Gastroesophageal sphincter (tissue), 4 donors: ENCODE measurements at regions not wholly inside any gene's neighbourhood (a gene's known extent, or its start where the extent isn't known, plus 50 kb on each side); places are given as distances from the start of the nearest gene placed in this dataset.

ENCODE experiments used
- ATAC-seq: fragments of 150-250 bp; one replicate; pipeline ENCODE4 v1.9.1; 2016; ENCODE audit warnings: mild to moderate bottlenecking, moderate library complexity
- H3K27ac ChIP-seq, 4 donors: fragments of 200-600 bp; sonication (generic) in 3 of 4; 1 replicate in 3 of 4; 2 replicates in 1 of 4; pipeline ENCODE4 v1.5.1; 2016 to 2019
- H3K27me3 ChIP-seq: fragments of 200-600 bp; sonication (generic); one replicate; pipeline ENCODE4 v1.5.1; 2019
- H3K36me3 ChIP-seq, 2 donors: fragments of 200-600 bp; sonication (generic); one replicate each; pipeline ENCODE4 v1.5.1; 2019; ENCODE audit warnings: control low read depth in 1 of 2
- H3K4me1 ChIP-seq, 3 donors: fragments of 200-600 bp; sonication (generic); 1 replicate in 2 of 3; 2 replicates in 1 of 3; pipeline ENCODE4 v1.5.1; 2016 to 2019; ENCODE audit warnings: control low read depth in 2 of 3
- H3K4me3 ChIP-seq, 2 donors: fragments of 200-600 bp; sonication (generic); one replicate each; pipeline ENCODE4 v1.5.1; 2019; ENCODE audit warnings: mild to moderate bottlenecking in 1 of 2, moderate library complexity in 1 of 2
- H3K9me3 ChIP-seq, 3 donors: fragments of 200-600 bp; sonication (generic); one replicate each; pipeline ENCODE4 v1.5.1; 2017 to 2019; ENCODE audit warnings: control low read depth in 2 of 3
- EP300 ChIP-seq: sonication (generic); formaldehyde crosslinking; IDR thresholded peaks from one replicate; pipeline ENCODE4 v1.6.1; 2017; ENCODE audit warnings: antibody characterized with exemption, mild to moderate bottlenecking
- POLR2A ChIP-seq, 2 donors: fragments of 450-650 bp; IDR thresholded peaks; one replicate each; pipeline ENCODE4 v1.6.1; 2017; ENCODE audit warnings: antibody characterized with exemption in 2 of 2, mild to moderate bottlenecking in 2 of 2, moderate library complexity in 1 of 2
- POLR2AphosphoS5 ChIP-seq: sonication (generic); formaldehyde crosslinking; IDR thresholded peaks from one replicate; pipeline ENCODE4 v1.6.1; 2017; ENCODE audit warnings: antibody characterized with exemption
- WGBS, 2 donors: methylation state at CpG; one replicate each; pipeline ENCODE4 v1.1.5; 2018; ENCODE audit warnings: low coverage in 1 of 2; 5-methylcytosine and 5-hydroxymethylcytosine counted together
- TF ChIP-seq, protein P1 (sequence below), 4 experiments: fragments of 200-600 bp in 2 of 4; fragments of 450-650 bp in 2 of 4; sonication (generic) in 1 of 4; IDR thresholded peaks; one replicate each; pipeline ENCODE4 v1.5.1; 2017 to 2019; ENCODE audit warnings: antibody characterized with exemption in 4 of 4, mild to moderate bottlenecking in 2 of 4, moderate library complexity in 2 of 4

- WGBS, 2 donors: 60 to 68% methylated on average over 2 to 8 of the region's 8 CpGs
- TF ChIP-seq, protein P1, sequence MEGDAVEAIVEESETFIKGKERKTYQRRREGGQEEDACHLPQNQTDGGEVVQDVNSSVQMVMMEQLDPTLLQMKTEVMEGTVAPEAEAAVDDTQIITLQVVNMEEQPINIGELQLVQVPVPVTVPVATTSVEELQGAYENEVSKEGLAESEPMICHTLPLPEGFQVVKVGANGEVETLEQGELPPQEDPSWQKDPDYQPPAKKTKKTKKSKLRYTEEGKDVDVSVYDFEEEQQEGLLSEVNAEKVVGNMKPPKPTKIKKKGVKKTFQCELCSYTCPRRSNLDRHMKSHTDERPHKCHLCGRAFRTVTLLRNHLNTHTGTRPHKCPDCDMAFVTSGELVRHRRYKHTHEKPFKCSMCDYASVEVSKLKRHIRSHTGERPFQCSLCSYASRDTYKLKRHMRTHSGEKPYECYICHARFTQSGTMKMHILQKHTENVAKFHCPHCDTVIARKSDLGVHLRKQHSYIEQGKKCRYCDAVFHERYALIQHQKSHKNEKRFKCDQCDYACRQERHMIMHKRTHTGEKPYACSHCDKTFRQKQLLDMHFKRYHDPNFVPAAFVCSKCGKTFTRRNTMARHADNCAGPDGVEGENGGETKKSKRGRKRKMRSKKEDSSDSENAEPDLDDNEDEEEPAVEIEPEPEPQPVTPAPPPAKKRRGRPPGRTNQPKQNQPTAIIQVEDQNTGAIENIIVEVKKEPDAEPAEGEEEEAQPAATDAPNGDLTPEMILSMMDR (IDR thresholded peaks at IDR 0.05): no peak
- TF ChIP-seq POLR2A (IDR thresholded peaks at IDR 0.05): no peak
- no peak for TF ChIP-seq EP300
- no peak for TF ChIP-seq POLR2AphosphoS5
- Histone ChIP-seq H3K9me3 (no peaks in the 10 kb centered on the region), H3K4me3 (no peak overlapping the region), H3K27ac (no peak overlapping the region), H3K36me3 (no peaks in the 10 kb centered on the region), H3K27me3 (no peaks in the 10 kb centered on the region), H3K4me1 (no peaks in the 10 kb centered on the region)
- no peak for ATAC-seq
Measured at GRCh38 chr11:127616158-127616557, 615.6 kb upstream of the KIRREL3 start.

- no peak for ATAC-seq
Measured at GRCh38 chr11:127612607-127613006, 612.0 kb upstream of the KIRREL3 start.

DNA sequence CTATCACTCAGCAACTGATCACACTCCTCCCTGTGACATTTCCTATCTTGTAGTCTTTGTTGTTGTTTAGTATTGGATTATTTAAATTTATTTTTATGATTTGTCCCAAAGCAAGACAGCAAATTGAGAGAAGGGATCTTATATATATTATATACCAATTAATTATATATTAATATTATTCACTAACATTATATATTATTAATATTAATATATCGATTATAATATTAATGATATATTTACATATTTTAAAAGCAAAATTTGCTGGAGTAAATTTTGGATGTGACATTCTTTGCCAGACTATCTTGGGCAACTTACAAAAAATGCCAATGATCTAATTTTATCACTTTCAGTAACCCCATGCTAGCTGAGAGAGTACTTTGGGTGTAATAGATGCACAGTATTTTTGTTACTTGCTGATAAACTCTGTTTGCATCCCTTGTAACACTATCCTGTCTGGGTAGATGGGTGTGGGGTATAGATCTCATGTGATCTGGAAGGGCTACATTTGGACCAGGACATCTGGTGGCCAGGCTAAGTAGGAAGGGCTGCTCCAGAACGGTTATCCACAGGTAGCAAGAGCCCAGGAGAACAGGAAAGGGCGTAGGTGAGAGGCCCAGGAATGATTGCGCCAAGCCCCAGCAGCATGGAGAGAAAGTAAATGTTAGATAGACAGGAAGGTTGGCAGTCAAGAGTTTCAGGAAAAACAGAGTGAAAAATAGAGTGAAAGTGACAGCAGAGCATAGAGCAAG lies 608.6 kb upstream of the KIRREL3 start:
- Histone ChIP-seq H3K9me3 (no peaks in the 10 kb centered on the region), H3K4me3 (no peak overlapping the region), H3K36me3 (no peaks in the 10 kb centered on the region), H3K4me1 (no peaks in the 10 kb centered on the region), H3K27me3 (peaks cover 5% of the 10 kb centered on the region), H3K27ac (no peak overlapping the region)
- WGBS, 2 donors: 89 to 90% methylated on average over 4 of the region's 4 CpGs
- no peak for TF ChIP-seq POLR2A (IDR thresholded peaks at IDR 0.05)
- no peak for TF ChIP-seq EP300
- no peak for TF ChIP-seq POLR2AphosphoS5
- TF ChIP-seq, protein P1 (IDR thresholded peaks at IDR 0.05): no peak
- ATAC-seq: no peak

More at GRCh38 chr11:127612607-127613006, 612.0 kb upstream of the KIRREL3 start:
- Histone ChIP-seq H3K4me3 (no peak overlapping the region), H3K27ac (no peak overlapping the region), H3K36me3 (no peaks in the 10 kb centered on the region), H3K9me3 (no peaks in the 10 kb centered on the region), H3K4me1 (no peaks in the 10 kb centered on the region), H3K27me3 (peaks cover 5% of the 10 kb centered on the region)
- WGBS, 2 donors: 70 to 100% methylated on average over 1 to 2 of the region's 2 CpGs
- TF ChIP-seq POLR2AphosphoS5 (no peak), POLR2A (IDR thresholded peaks at IDR 0.05) (no peak), EP300 (no peak)
- TF ChIP-seq, protein P1 (IDR thresholded peaks at IDR 0.05): no peak

DNA sequence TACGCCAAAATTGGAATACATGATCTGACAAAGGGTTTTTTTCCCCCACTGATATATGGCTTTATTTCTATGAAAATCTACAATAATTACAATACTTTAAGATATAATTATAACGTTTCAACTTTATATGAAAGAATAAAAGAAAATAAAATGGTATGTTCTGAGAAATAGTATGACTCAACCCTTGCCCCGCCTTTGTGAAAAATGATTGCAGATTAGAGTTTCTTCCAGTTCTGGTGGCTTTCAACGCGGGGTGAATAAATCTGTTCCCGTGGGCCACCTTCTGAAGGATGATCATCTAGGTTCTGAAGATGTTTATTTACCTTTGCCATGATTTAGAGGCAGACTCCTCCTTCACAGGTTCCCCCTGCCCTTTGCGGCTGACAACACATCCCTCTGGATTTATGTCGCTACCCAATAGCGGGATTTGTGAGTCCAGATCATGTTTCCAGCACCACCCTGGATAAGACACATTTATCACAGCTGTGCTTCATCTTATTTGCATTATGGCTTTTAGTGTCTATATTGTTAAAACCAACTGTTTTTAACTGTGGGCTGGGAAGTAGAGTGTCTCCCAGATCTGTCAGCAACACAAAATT lies 607.0 kb upstream of the KIRREL3 start:
- WGBS, 2 donors: 45 to 68% methylated on average over 9 of the region's 9 CpGs
- Histone ChIP-seq H3K9me3 (no peaks in the 10 kb centered on the region), H3K4me1 (no peaks in the 10 kb centered on the region), H3K36me3 (no peaks in the 10 kb centered on the region), H3K27ac (no peak overlapping the region), H3K4me3 (no peak overlapping the region), H3K27me3 (peaks cover 5% of the 10 kb centered on the region)
- TF ChIP-seq POLR2A (IDR thresholded peaks at IDR 0.05) (no peak), EP300 (no peak)
- TF ChIP-seq, protein P1 (IDR thresholded peaks at IDR 0.05): no peak
- no peak for ATAC-seq

DNA sequence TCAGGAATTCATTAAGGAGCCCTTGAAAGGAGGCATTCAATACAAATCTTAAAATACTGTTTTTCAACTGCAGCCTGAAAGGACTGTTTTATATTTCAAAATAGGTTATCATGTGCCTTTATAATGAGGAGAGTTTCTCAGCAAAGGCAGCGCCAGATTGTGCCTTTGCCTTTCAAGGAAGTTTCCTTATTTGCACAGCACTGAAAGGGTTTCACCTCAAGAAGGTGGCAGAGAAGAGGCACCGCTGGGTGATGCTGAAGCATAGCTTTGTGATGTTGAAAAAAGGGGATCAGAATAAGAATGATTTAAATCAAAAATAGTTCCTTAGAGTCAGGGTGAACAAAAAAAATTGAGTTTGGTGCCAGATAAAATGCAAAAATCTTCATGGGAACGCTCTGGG lies 601.0 kb upstream of the KIRREL3 start:
- H3K4me3 ChIP-seq: no peak overlapping the region
- no peak for TF ChIP-seq EP300
- no peak for TF ChIP-seq POLR2A (IDR thresholded peaks at IDR 0.05)
- TF ChIP-seq, protein P1 (IDR thresholded peaks at IDR 0.05): no peak
- TF ChIP-seq POLR2AphosphoS5: no peak
- ATAC-seq: no peak
- H3K9me3 ChIP-seq: no peaks in the 10 kb centered on the region
- H3K27ac ChIP-seq: no peak overlapping the region
- no peaks in the 10 kb centered on the region for H3K27me3 ChIP-seq
- H3K36me3 ChIP-seq: no peaks in the 10 kb centered on the region
- no peaks in the 10 kb centered on the region for H3K4me1 ChIP-seq
- WGBS, 2 donors: 50 to 59% methylated on average over 3 of the region's 3 CpGs
